GM19463 (cell line): ENCODE measurements at regions not wholly inside any gene's neighbourhood (a gene's known extent, or its start where the extent isn't known, plus 50 kb on each side); places are given as distances from the start of the nearest gene placed in this dataset.
"Not testable (repeated sequence)": the region's sequence is repeated elsewhere in the genome, so short reads cannot be mapped to it uniquely, and the experiment has no call there.

Experiments
- ATAC-seq: cut with Tn5 transposase; IDR thresholded peaks from one replicate; pipeline ENCODE4 v1.9.1; 2021; ENCODE audit warnings: mild to moderate bottlenecking, moderate library complexity; ENCODE audit not compliant: unreplicated experiment

- no peak for ATAC-seq
These were observed 59.2 kb upstream of the ATP5PO start for GRCh38 chr21:33974513-33975468.

DNA sequence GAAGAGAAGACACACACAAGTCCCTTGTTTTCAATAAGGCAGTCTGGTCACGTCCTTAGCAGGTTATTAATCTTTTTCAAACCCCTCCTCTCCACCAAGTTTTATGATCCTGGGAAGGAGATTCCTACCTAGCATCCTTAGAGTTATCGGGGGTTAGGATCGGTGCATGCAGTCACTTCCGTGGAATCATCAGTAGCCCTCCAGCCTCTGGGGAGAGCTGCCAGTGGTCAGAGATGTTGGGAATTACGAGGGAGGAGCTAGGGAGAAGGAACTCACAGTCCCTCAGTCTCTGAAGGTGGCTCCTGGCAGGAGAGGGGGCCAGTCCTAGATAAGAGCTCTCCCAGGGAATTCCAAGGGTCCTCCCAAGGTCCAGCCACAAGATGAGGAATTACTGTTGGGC is 57.7 kb upstream of the ATP5PO start:
- ATAC-seq, result no peak

GRCh38 chr21:33972539-33972938 is 56.9 kb upstream of the ATP5PO start:
- ATAC-seq, result no peak

GRCh38 chr21:33971492-33972013 is 55.9 kb upstream of the ATP5PO start:
- no peak for ATAC-seq

DNA sequence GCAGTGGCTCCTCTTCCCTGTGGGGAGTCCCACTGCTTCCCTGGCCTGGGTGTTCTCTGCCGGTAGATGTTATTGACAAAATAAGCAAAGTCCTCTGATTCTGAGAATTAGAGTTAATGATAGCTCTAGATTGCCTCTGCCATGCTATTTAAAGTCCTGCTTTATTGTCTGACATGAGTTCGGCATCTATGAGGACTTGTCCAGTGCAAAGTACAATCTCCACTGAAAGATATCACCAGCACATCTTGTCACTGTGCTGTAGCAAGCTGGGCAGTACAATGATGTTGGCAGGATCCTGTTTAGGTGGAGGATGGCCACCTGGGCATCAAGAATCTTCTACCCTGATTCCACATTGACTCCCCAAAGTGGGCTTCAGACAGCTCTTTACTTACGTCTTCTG is 54.0 kb upstream of the ATP5PO start:
- ATAC-seq, result no peak

DNA sequence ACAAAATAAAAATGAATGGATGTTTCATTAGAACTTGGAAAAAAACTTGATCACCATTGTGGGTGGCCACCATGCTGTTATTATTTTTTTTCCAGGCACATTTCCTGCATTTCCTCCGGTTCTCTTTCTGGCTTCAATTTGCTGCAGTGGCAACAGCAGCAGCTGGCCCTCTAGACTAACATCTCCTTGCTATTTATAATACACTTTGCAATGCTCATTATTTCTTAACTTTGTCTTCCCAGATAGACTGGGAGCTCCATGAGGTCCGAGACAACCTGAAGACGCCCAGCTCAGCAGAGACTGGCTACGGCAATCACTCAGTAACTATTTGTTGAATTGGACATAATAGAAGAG is 53.4 kb upstream of the ATP5PO start:
- no peak for ATAC-seq

DNA sequence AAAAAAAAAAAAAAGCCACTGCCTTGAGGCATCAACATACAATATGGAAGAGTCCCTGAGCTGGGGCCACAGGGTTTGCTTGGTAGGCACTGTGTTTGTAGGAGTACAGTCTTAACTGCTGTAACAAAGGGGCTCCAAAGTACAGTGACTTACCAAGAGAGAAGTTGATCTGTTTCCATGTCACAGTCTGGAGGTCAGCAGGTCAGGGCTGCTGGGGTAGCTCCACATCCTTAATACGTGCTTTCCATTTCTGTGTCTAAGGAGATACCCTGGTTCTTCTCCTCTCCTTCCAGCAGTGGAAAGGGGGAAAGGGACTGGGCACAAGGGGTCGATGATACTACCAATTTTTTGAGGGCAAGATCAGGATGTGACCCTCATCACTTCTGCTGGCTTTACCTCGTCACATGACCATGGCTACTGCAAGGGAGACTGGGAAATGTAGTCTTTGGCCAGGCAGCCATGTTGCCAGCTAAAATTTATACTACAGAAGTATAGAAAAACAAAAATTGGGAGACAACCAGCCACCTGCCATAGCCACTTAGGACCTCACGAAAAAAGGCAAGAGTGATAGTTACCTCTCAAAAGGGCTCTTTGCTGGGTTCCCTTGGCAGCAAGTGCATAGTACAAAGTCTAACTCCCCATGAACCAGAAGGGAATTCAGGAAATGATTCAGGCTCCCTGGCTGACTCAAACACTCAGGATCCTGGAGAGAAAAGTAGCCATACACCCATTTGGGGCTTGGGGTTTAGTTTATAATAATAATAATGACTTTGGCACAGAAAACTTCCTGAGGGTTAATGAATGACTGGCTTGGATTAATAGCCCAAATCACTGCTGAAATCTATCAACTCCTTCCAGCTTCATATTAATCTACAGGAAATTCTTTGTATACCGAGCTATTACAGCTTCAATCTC is 52.7 kb upstream of the ATP5PO start:
- no peak for ATAC-seq

DNA sequence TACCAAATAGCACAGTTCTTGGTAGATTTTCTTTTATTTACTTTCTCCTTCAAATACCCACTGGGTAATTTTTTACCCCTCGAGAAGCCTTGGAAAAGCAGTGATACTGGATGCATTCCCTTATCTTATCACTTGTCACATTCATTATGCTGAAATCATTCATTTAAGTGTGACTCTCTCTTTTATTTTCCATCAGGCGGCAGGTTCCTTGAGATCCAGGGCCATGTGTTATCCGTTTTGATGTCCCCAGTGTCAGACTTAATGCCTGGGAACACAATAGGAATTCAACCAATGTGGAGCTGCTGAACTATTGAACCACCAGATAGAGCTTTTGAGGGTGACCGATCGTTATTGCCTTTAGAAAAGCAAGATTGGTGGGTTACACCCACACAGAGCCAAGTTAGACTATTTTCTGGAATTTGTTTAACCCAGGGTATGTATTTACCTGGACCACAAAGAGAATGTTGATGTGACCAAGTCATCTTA is 51.5 kb upstream of the ATP5PO start:
- no peak for ATAC-seq

DNA sequence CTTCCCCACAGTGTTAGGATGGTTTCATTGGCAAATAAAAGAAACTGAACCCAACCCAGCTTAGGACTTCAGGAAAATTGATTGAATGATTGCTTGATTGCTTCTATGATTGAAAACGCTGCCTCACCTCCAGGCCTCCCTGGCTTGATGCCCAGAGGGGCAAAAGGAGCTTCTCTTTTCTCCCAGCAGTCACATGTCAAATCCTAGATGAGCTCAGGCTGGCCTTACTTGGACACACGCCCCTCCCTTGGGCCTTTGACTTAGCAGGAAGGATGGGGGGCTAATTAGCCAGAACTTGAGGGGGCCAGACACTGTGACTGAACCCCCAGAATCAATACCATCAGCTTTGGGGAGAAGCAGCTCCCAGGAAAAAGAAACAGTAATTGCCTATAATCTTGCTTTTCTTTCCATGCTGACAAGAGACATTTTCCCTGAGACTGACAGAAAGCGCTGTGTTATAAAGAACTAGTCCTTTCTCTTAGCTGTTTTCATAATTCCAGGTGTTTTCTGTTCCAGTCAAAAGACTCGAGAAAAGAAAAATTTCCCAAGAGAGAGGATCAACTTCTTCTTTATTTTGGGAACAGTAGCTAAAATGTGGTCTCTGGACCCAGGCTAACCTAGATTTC is 50.8 kb upstream of the ATP5PO start:
- ATAC-seq, result no peak

- ATAC-seq, result not testable (repeated sequence)
These were observed 50.1 kb upstream of the ATP5PO start for GRCh38 chr21:33965662-33966061.
